ENCODE measurements at regions not wholly inside any gene's neighbourhood (a gene's known extent, or its start where the extent isn't known, plus 50 kb on each side); places are given as distances from the start of the nearest gene placed in this dataset.

DNA sequence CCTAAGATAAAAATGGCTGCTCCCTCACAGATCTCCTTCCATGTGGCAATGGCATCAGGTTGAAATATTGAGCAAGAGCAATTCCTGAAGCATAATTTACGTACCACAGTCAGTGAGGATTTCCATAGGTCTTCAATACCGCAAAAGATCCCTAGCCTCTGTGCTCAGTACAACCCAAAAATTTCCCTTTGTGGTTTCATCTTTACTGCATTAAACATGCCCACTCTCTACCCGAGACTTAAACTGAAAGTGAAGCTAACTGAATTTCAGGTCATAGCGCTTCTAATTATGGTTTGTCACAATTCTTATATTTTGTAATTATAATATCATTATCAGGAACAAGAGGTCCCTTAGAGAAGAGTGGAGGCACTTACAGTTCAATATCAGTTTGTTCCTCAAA is 1071.1 kb downstream of the XPNPEP1 start:
- TF ChIP-seq, protein P1, sequence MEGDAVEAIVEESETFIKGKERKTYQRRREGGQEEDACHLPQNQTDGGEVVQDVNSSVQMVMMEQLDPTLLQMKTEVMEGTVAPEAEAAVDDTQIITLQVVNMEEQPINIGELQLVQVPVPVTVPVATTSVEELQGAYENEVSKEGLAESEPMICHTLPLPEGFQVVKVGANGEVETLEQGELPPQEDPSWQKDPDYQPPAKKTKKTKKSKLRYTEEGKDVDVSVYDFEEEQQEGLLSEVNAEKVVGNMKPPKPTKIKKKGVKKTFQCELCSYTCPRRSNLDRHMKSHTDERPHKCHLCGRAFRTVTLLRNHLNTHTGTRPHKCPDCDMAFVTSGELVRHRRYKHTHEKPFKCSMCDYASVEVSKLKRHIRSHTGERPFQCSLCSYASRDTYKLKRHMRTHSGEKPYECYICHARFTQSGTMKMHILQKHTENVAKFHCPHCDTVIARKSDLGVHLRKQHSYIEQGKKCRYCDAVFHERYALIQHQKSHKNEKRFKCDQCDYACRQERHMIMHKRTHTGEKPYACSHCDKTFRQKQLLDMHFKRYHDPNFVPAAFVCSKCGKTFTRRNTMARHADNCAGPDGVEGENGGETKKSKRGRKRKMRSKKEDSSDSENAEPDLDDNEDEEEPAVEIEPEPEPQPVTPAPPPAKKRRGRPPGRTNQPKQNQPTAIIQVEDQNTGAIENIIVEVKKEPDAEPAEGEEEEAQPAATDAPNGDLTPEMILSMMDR (IDR thresholded peaks at IDR 0.05; ENCODE audit: poor library complexity), result no peak
- TF ChIP-seq EZH2phosphoT487 (IDR thresholded peaks at IDR 0.05; ENCODE audit: low read depth, severe bottlenecking, unreplicated experiment), result no peak
- no peak for TF ChIP-seq EZH2 (IDR thresholded peaks at IDR 0.05; ENCODE audit: borderline replicate concordance)
